Caco-2 (cell line): ENCODE measurements at regions not wholly inside any gene's neighbourhood (a gene's known extent, or its start where the extent isn't known, plus 50 kb on each side); places are given as distances from the start of the nearest gene placed in this dataset.

Source experiments
- BruUV-seq: library from RNA; stranded (reverse); fragments of 400-500 nt; replicated peaks from 2 replicates; lab custom pipeline; 2021; lab: Mats Ljungman, UMichigan
- CTCF ChIA-PET: fragments of 300-600 bp; sonication (Branson Sonifier 250); formaldehyde crosslinking; loops from one replicate; lab custom pipeline; 2022; ENCODE audit warnings: antibody characterized with exemption; lab: Charles Lee
- POLR2A ChIA-PET: fragments of 300-600 bp; sonication (Branson Sonifier 250); formaldehyde crosslinking; loops from one replicate; lab custom pipeline; 2022; ENCODE audit warnings: antibody characterized with exemption; lab: Charles Lee
- DNase-seq, 2 experiments: peaks; one replicate each; pipeline versions ENCODE4 v3.0.0 to v3.0.0-alpha.2; 2020 to 2022
- H3K27me3 ChIP-seq: replicated peaks from 2 replicates; pipeline ENCODE4 v1.6.0; 2011; ENCODE audit warnings: low read length; ENCODE audit not compliant: control insufficient read depth, insufficient read depth
- H3K36me3 ChIP-seq: 2 replicates; pipeline ENCODE4 v1.5.1; 2011; ENCODE audit warnings: low read length; ENCODE audit not compliant: control insufficient read depth, insufficient read depth
- H3K4me1 ChIP-seq: fragments of 250-450 bp; sonication (Bioruptor Pico); 2 replicates; pipeline ENCODE4 v1.5.1; 2020; ENCODE audit warnings: mild to moderate bottlenecking
- H3K4me3 ChIP-seq: 2 replicates; pipeline ENCODE4 v1.5.1; 2011; ENCODE audit warnings: low read depth, mild to moderate bottlenecking, control low read depth, low read length
- H3K9me3 ChIP-seq: fragments of 250-450 bp; sonication (Bioruptor Pico); 2 replicates; pipeline ENCODE4 v1.5.1; 2020; ENCODE audit warnings: mild to moderate bottlenecking, moderate library complexity
- H3K27ac Mint-ChIP-seq: one replicate; pipeline ENCODE4 v1.8.0; 2022; ENCODE audit warnings: mixed read lengths; ENCODE audit not compliant: unreplicated experiment
- H3K27me3 Mint-ChIP-seq: one replicate; pipeline ENCODE4 v1.8.0; 2022; ENCODE audit warnings: mixed read lengths; ENCODE audit not compliant: insufficient read depth, unreplicated experiment
- H3K36me3 Mint-ChIP-seq: one replicate; pipeline ENCODE4 v1.8.0; 2022; ENCODE audit warnings: mild to moderate bottlenecking, mixed read lengths; ENCODE audit not compliant: insufficient read depth, unreplicated experiment
- H3K4me1 Mint-ChIP-seq: one replicate; pipeline ENCODE4 v1.8.0; 2022; ENCODE audit warnings: low read depth, mixed read lengths; ENCODE audit not compliant: unreplicated experiment
- H3K4me3 Mint-ChIP-seq: one replicate; pipeline ENCODE4 v1.8.0; 2022; ENCODE audit warnings: mild to moderate bottlenecking, moderate library complexity, mixed read lengths; ENCODE audit not compliant: unreplicated experiment
- H3K9me3 Mint-ChIP-seq: one replicate; pipeline ENCODE4 v1.8.0; 2022; ENCODE audit warnings: mixed read lengths; ENCODE audit not compliant: unreplicated experiment
- CTCF ChIP-seq, 2 experiments: fragments of 200-600 bp in 1 of 2; IDR thresholded peaks; 1 replicate in 1 of 2; 2 replicates in 1 of 2; pipeline versions ENCODE4 v1.5.1 to v1.8.0; 2011 to 2022; ENCODE audit warnings: antibody characterized with exemption in 1 of 2, control low read depth in 1 of 2, inconsistent platforms in 1 of 2, low read depth in 1 of 2, low read length in 1 of 2, mild to moderate bottlenecking in 1 of 2, moderate library complexity in 1 of 2; ENCODE audit not compliant: insufficient read depth in 1 of 2, severe bottlenecking in 1 of 2, unreplicated experiment in 1 of 2
- intact Hi-C: fragments of 100-400 bp; cut with micrococcal nuclease; formaldehyde crosslinking; loops from one replicate; pipeline ENCODE4 v1.10.0; 2022; ENCODE audit not compliant: unreplicated experiment

- H3K9me3 ChIP-seq = no peaks in the 10 kb centered on the region
- Mint-ChIP-seq H3K36me3 (no peaks in the 10 kb centered on the region), H3K27ac (no peak overlapping the region), H3K9me3 (no peaks in the 10 kb centered on the region), H3K4me1 (peaks cover 7% of the 10 kb centered on the region), H3K4me3 (no peak overlapping the region), H3K27me3 (peaks cover 5% of the 10 kb centered on the region)
- POLR2A ChIA-PET = no interaction called here
- no peaks in the 10 kb centered on the region for H3K27me3 ChIP-seq
- CTCF ChIA-PET = no interaction called here
- no peak for DNase-seq
- H3K36me3 ChIP-seq = no peaks in the 10 kb centered on the region
- BruUV-seq = no TSS peak
- H3K4me1 ChIP-seq = peaks cover 30% of the 10 kb centered on the region
- intact Hi-C loops = no loop called here
- TF ChIP-seq CTCF (IDR thresholded peaks at IDR 0.05; ENCODE audit: insufficient read depth in 1 of 2, low read depth in 1 of 2, low read length in 1 of 2, severe bottlenecking in 1 of 2, unreplicated experiment in 1 of 2) = no peak
- H3K4me3 ChIP-seq = no peak overlapping the region
These were observed 51.6 kb upstream of the PARP11 start for GRCh38 chr12:3924761-3925160.

GRCh38 chr12:3923021-3923420, 49.8 kb upstream of the PARP11 start:
- POLR2A ChIA-PET = no interaction called here
- no peaks in the 10 kb centered on the region for H3K36me3 ChIP-seq
- TF ChIP-seq CTCF (IDR thresholded peaks at IDR 0.05; ENCODE audit: insufficient read depth in 1 of 2, low read depth in 1 of 2, low read length in 1 of 2, severe bottlenecking in 1 of 2, unreplicated experiment in 1 of 2) = no peak
- Mint-ChIP-seq H3K4me1 (peaks cover 7% of the 10 kb centered on the region), H3K9me3 (no peaks in the 10 kb centered on the region), H3K27me3 (peaks cover 5% of the 10 kb centered on the region), H3K4me3 (no peak overlapping the region), H3K36me3 (no peaks in the 10 kb centered on the region), H3K27ac (no peak overlapping the region)
- intact Hi-C loops = no loop called here
- H3K4me3 ChIP-seq = no peak overlapping the region
- no peaks in the 10 kb centered on the region for H3K9me3 ChIP-seq
- DNase-seq = no peak
- no TSS peak for BruUV-seq
- H3K27me3 ChIP-seq = no peaks in the 10 kb centered on the region
- H3K4me1 ChIP-seq = peaks cover 35% of the 10 kb centered on the region
- CTCF ChIA-PET = no interaction called here
